A673 (cell line): ENCODE measurements at regions not wholly inside any gene's neighbourhood (a gene's known extent, or its start where the extent isn't known, plus 50 kb on each side); places are given as distances from the start of the nearest gene placed in this dataset.

Experiments used
- BruUV-seq: library from RNA; stranded (reverse); fragments of 400-500 nt; replicated peaks from 2 replicates; lab custom pipeline; 2021; lab: Mats Ljungman, UMichigan
- CTCF ChIA-PET: fragments of 300-600 bp; sonication (Branson Sonifier 250); formaldehyde crosslinking; loops from one replicate; lab custom pipeline; 2022; ENCODE audit warnings: antibody characterized with exemption; lab: Charles Lee
- POLR2A ChIA-PET: fragments of 300-600 bp; sonication (Branson Sonifier 250); formaldehyde crosslinking; loops from one replicate; lab custom pipeline; 2022; ENCODE audit warnings: antibody characterized with exemption; ENCODE audit not compliant: low non-redundant PET; lab: Charles Lee
- DNase-seq: peaks from one replicate; pipeline ENCODE4 v3.0.0-alpha.2; 2015; ENCODE audit warnings: low spot score
- H3K27ac ChIP-seq: fragments of 200-600 bp; sonication (generic); 2 replicates; pipeline ENCODE4 v1.5.1; 2016; ENCODE audit warnings: mixed run types, low read depth, mild to moderate bottlenecking, mixed read lengths, antibody characterized with exemption, low read length; ENCODE audit not compliant: poor library complexity, severe bottlenecking
- H3K27me3 ChIP-seq: fragments of 200-600 bp; sonication (generic); replicated peaks from 2 replicates; pipeline ENCODE4 v1.6.1; 2017; ENCODE audit warnings: mixed run types, low read depth, mild to moderate bottlenecking, mixed read lengths, antibody characterized with exemption, low read length; ENCODE audit not compliant: insufficient read depth, poor library complexity
- H3K36me3 ChIP-seq: fragments of 200-600 bp; sonication (generic); 2 replicates; pipeline ENCODE4 v1.6.1; 2016; ENCODE audit warnings: mixed run types, mild to moderate bottlenecking, mixed read lengths, antibody characterized with exemption, low read length; ENCODE audit not compliant: insufficient read depth, poor library complexity, severe bottlenecking
- H3K4me1 ChIP-seq: fragments of 200-600 bp; sonication (generic); 2 replicates; pipeline ENCODE4 v1.6.1; 2017; ENCODE audit warnings: mixed run types, mild to moderate bottlenecking, mixed read lengths, antibody characterized with exemption, low read length; ENCODE audit not compliant: insufficient read depth, poor library complexity, severe bottlenecking
- H3K4me3 ChIP-seq: fragments of 200-600 bp; sonication (generic); 2 replicates; pipeline ENCODE4 v1.5.1; 2016; ENCODE audit warnings: low read depth, mixed run types, mild to moderate bottlenecking, mixed read lengths, low read length; ENCODE audit not compliant: poor library complexity, severe bottlenecking
- H3K9me3 ChIP-seq: fragments of 200-600 bp; sonication (generic); 2 replicates; pipeline ENCODE4 v1.6.1; 2016; ENCODE audit warnings: mixed run types, low read depth, mild to moderate bottlenecking, mixed read lengths, antibody characterized with exemption, low read length; ENCODE audit not compliant: poor library complexity, severe bottlenecking
- CTCF ChIP-seq: fragments of 300-800, 200-600 bp; sonication (generic); conservative IDR thresholded peaks from 2 replicates; pipeline ENCODE4 v1.5.1; 2017; ENCODE audit warnings: low read depth, mild to moderate bottlenecking, antibody characterized with exemption, low read length, moderate library complexity, mixed read lengths
- EZH2 ChIP-seq: fragments of 200-600 bp; sonication (generic); IDR thresholded peaks from 2 replicates; pipeline ENCODE4 v1.6.1; 2017; ENCODE audit warnings: borderline replicate concordance, low read depth, mild to moderate bottlenecking, mixed read lengths, antibody characterized with exemption, low read length; ENCODE audit not compliant: poor library complexity, severe bottlenecking
- intact Hi-C: fragments of 100-400 bp; cut with micrococcal nuclease; formaldehyde crosslinking; loops from one replicate; pipeline ENCODE4 v1.10.0; 2022; ENCODE audit not compliant: unreplicated experiment

GRCh38 chr15:31216215-31216911 lies 110.3 kb upstream of the KLF13 start:
- Histone ChIP-seq H3K4me1 (no peaks in the 10 kb centered on the region), H3K36me3 (no peaks in the 10 kb centered on the region), H3K27me3 (no peaks in the 10 kb centered on the region), H3K27ac (no peak overlapping the region), H3K9me3 (no peaks in the 10 kb centered on the region), H3K4me3 (peak overlapping the region; percentile 57)
- no peak for TF ChIP-seq CTCF
- DNase-seq: peak; percentile 15
- CTCF ChIA-PET: no interaction called here
- intact Hi-C loops: no loop called here
- BruUV-seq: no TSS peak
- POLR2A ChIA-PET: no interaction called here

DNA sequence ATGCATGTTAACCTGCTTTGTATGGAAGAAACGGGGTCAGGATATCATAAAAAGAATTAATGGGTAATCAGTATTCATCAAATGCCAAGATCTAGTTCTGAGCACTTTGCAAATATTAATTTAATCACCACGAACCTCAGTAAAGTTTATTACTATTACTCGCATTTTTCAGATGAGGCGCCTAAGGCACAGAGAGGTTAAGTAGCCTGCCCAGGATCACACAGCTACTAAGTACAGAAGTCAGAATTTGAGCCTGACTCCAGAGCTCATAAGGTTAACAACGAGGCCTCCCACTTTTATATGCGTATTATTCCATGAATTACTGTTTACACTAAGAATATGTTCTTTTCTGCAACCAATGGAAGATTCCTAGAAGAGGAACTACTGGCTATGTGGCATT lies 109.6 kb upstream of the KLF13 start:
- no peaks in the 10 kb centered on the region for H3K4me1 ChIP-seq
- H3K27ac ChIP-seq: no peak overlapping the region
- H3K4me3 ChIP-seq: no peak overlapping the region
- no peaks in the 10 kb centered on the region for H3K27me3 ChIP-seq
- no TSS peak for BruUV-seq
- intact Hi-C loops: no loop called here
- DNase-seq: no peak
- ChIA-PET POLR2A (no interaction called here), CTCF (no interaction called here)
- H3K9me3 ChIP-seq: no peaks in the 10 kb centered on the region
- H3K36me3 ChIP-seq: no peaks in the 10 kb centered on the region
- TF ChIP-seq EZH2 (no peak), CTCF (no peak)

DNA sequence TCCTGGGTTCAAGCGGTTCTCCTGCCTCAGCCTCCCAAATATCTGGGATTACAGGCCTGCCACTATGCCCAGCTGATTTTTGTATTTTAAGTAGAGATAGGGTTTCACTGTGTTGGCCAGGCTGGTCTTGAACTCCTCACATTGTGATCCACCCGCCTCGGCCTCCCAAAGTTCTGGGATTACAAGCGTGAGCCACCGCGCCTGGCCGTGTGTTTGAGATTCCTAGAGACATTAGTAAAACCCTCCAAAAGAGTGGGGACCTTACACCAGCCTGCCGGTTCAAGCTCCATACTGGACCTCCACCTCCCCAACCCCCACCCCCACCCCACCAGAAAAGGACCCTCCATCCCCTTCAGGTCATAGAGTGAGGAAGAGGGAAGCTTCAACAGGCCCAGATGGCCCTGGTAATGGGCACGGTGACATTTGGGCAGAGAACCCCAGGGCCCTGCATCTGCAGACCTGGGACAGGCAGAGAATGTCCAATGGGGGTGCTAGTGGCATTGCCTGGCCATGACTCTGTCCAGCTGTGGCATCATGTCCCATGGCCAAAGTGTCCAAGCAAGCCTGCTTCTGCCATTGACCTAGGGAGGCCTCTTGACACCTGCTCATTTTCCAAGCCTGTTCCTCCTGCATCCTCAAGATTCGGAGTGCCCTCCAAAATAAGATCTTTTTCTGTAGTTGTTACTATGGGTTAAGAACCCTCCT lies 108.9 kb upstream of the KLF13 start:
- intact Hi-C loops: no loop called here
- no TSS peak for BruUV-seq
- Histone ChIP-seq H3K4me1 (no peaks in the 10 kb centered on the region), H3K27me3 (no peaks in the 10 kb centered on the region), H3K4me3 (no peak overlapping the region), H3K9me3 (no peaks in the 10 kb centered on the region), H3K36me3 (no peaks in the 10 kb centered on the region), H3K27ac (no peak overlapping the region)
- DNase-seq: no peak
- no peak for TF ChIP-seq CTCF
- TF ChIP-seq EZH2: no peak
- POLR2A ChIA-PET: no interaction called here
- CTCF ChIA-PET: no interaction called here
